ENCODE measurements at regions not wholly inside any gene's neighbourhood (a gene's known extent, or its start where the extent isn't known, plus 50 kb on each side); places are given as distances from the start of the nearest gene placed in this dataset.

- ATAC-seq (no peak), DNase-seq (no peak)
- Histone ChIP-seq H3K4me1 (ENCODE audit: low read depth) (no peaks in the 10 kb centered on the region), H3K9me3 (no peaks in the 10 kb centered on the region), H3K36me3 (ENCODE audit: low read depth) (no peaks in the 10 kb centered on the region), H3K4me3 (no peak overlapping the region)
- no peak for TF ChIP-seq CTCF (IDR thresholded peaks at IDR 0.05)
- intact Hi-C loops (cut with DNase I, micrococcal nuclease): loop anchor here (5.0 to 10.0 kb wide), 2 partner anchors 136 to 139 kb away; partner anchors contain the start of gene CFAP100 (in 2 of the 2)
Measured at GRCh38 chr3:126256251-126256650, 75.9 kb upstream of the ALDH1L1 start.

- Histone ChIP-seq H3K36me3 (ENCODE audit: low read depth) (no peaks in the 10 kb centered on the region), H3K4me1 (ENCODE audit: low read depth) (no peaks in the 10 kb centered on the region), H3K9me3 (no peaks in the 10 kb centered on the region), H3K4me3 (no peak overlapping the region)
- TF ChIP-seq CTCF (IDR thresholded peaks at IDR 0.05): no peak
- ATAC-seq: no peak
- intact Hi-C loops (cut with DNase I, micrococcal nuclease): loop anchor here in 1 of 2 donors (10.0 kb wide), 1 partner anchor 142 kb away; the partner anchor contains the start of gene CFAP100
- no peak for DNase-seq
Measured at GRCh38 chr3:126253072-126253471, 72.7 kb upstream of the ALDH1L1 start.

- intact Hi-C loops (cut with DNase I, micrococcal nuclease): loop anchor here in 1 of 2 donors (10.0 kb wide), 1 partner anchor 142 kb away; the partner anchor contains the start of gene CFAP100
- TF ChIP-seq CTCF (IDR thresholded peaks at IDR 0.05): no peak
- H3K4me1 ChIP-seq (ENCODE audit: low read depth): no peaks in the 10 kb centered on the region
- DNase-seq: no peak
- H3K4me3 ChIP-seq: no peak overlapping the region
- peaks cover under 1% of the 10 kb centered on the region for H3K9me3 ChIP-seq
- ATAC-seq: no peak
- no peaks in the 10 kb centered on the region for H3K36me3 ChIP-seq (ENCODE audit: low read depth)
Measured at GRCh38 chr3:126252373-126252772, 72.0 kb upstream of the ALDH1L1 start.

- Histone ChIP-seq H3K4me3 (no peak overlapping the region), H3K36me3 (ENCODE audit: low read depth) (no peaks in the 10 kb centered on the region), H3K4me1 (ENCODE audit: low read depth) (no peaks in the 10 kb centered on the region), H3K9me3 (peaks cover 7% of the 10 kb centered on the region)
- TF ChIP-seq CTCF (IDR thresholded peaks at IDR 0.05): no peak
- ATAC-seq: no peak
- DNase-seq: peak in 2 of 3 donors; percentile 23 to 63
- intact Hi-C loops (cut with DNase I, micrococcal nuclease): no loop called here
Measured at GRCh38 chr3:126245811-126246727, 65.7 kb upstream of the ALDH1L1 start.

All from mucosa of descending colon (tissue), 3 donors.